Liver (tissue), 8 donors: ENCODE measurements at regions not wholly inside any gene's neighbourhood (a gene's known extent, or its start where the extent isn't known, plus 50 kb on each side); places are given as distances from the start of the nearest gene placed in this dataset.

Experiments used
- DNase-seq: peaks from one replicate; pipeline ENCODE4 v3.0.0-alpha.2; 2017; ENCODE audit warnings: low spot score
- H3K27ac ChIP-seq, 2 donors: one replicate each; pipeline ENCODE4 v1.7.0; 2013; ENCODE audit warnings: inconsistent platforms in 2 of 2, low read length in 2 of 2, control low read depth in 1 of 2, low read depth in 1 of 2, mild to moderate bottlenecking in 1 of 2
- H3K27me3 ChIP-seq, 4 donors: one replicate each; pipeline versions ENCODE4 v1.6.1 to v1.7.0; 2013; ENCODE audit warnings: low read length in 3 of 4, inconsistent platforms in 1 of 4, mild to moderate bottlenecking in 1 of 4, moderate library complexity in 1 of 4; ENCODE audit not compliant: control insufficient read depth in 4 of 4, insufficient read depth in 4 of 4
- H3K36me3 ChIP-seq, 4 donors: one replicate each; pipeline versions ENCODE4 v1.6.1 to v1.7.0; 2013; ENCODE audit warnings: low read length in 3 of 4, mild to moderate bottlenecking in 3 of 4, low read depth in 1 of 4, moderate library complexity in 1 of 4; ENCODE audit not compliant: control insufficient read depth in 4 of 4, insufficient read depth in 3 of 4
- H3K4me1 ChIP-seq, 4 donors: one replicate each; pipeline versions ENCODE4 v1.6.1 to v1.7.0; 2013; ENCODE audit warnings: low read length in 3 of 4, mild to moderate bottlenecking in 3 of 4, moderate library complexity in 1 of 4; ENCODE audit not compliant: control insufficient read depth in 4 of 4, insufficient read depth in 4 of 4
- H3K4me3 ChIP-seq, 3 donors: one replicate each; pipeline versions ENCODE4 v1.6.1 to v1.7.0; 2013; ENCODE audit warnings: low read length in 3 of 3, control low read depth in 1 of 3, low read depth in 1 of 3, mild to moderate bottlenecking in 1 of 3
- H3K9ac ChIP-seq, 2 donors: one replicate each; pipeline ENCODE4 v1.7.0; 2013; ENCODE audit warnings: low read length in 2 of 2, mild to moderate bottlenecking in 2 of 2, moderate library complexity in 2 of 2, control low read depth in 1 of 2, low read depth in 1 of 2
- H3K9me3 ChIP-seq, 4 donors: one replicate each; pipeline versions ENCODE4 v1.6.1 to v1.7.0; 2013; ENCODE audit warnings: low read length in 3 of 4; ENCODE audit not compliant: control insufficient read depth in 4 of 4
- CTCF ChIP-seq: fragments of 150-350 bp; IDR thresholded peaks from 2 replicates; pipeline ENCODE4 v1.5.1; 2017; ENCODE audit warnings: improper control_type of control experiment, low read depth, low read length; ENCODE audit not compliant: missing input control
- EGR1 ChIP-seq, 2 donors: IDR thresholded peaks; 2 replicates each; pipeline ENCODE4 v1.6.1; 2016 to 2018; ENCODE audit warnings: antibody characterized with exemption in 2 of 2, low read depth in 2 of 2
- FOXA1 ChIP-seq: IDR thresholded peaks from 2 replicates; pipeline ENCODE4 v1.6.1; 2016; ENCODE audit warnings: antibody characterized with exemption
- FOXA2 ChIP-seq: IDR thresholded peaks from 2 replicates; pipeline ENCODE4 v1.6.1; 2016; ENCODE audit warnings: antibody characterized with exemption
- GABPA ChIP-seq, 2 donors: IDR thresholded peaks in 1 of 2; conservative IDR thresholded peaks in 1 of 2; 2 replicates each; pipeline ENCODE4 v1.6.1; 2016; ENCODE audit warnings: antibody characterized with exemption in 2 of 2, mild to moderate bottlenecking in 1 of 2, moderate library complexity in 1 of 2
- HNF4A ChIP-seq, 2 donors: conservative IDR thresholded peaks; 2 replicates each; pipeline ENCODE4 v1.6.1; 2016; ENCODE audit warnings: antibody characterized with exemption in 2 of 2, mild to moderate bottlenecking in 2 of 2
- HNF4G ChIP-seq: IDR thresholded peaks from 2 replicates; pipeline ENCODE4 v1.6.1; 2016; ENCODE audit warnings: antibody characterized with exemption
- JUND ChIP-seq, 2 donors: IDR thresholded peaks; 2 replicates each; pipeline ENCODE4 v1.6.1; 2016; ENCODE audit warnings: antibody characterized with exemption in 2 of 2
- MAX ChIP-seq: IDR thresholded peaks from 2 replicates; pipeline ENCODE4 v1.6.1; 2016; ENCODE audit warnings: antibody characterized with exemption
- NR2F2 ChIP-seq: IDR thresholded peaks from 2 replicates; pipeline ENCODE4 v1.6.1; 2016; ENCODE audit warnings: antibody characterized with exemption
- RAD21 ChIP-seq, 2 donors: IDR thresholded peaks; 2 replicates each; pipeline ENCODE4 v1.6.1; 2016; ENCODE audit warnings: antibody characterized with exemption in 2 of 2, mild to moderate bottlenecking in 2 of 2
- RXRA ChIP-seq, 2 donors: IDR thresholded peaks; 2 replicates each; pipeline ENCODE4 v1.6.1; 2017 to 2018; ENCODE audit warnings: antibody characterized with exemption in 2 of 2, mild to moderate bottlenecking in 1 of 2
- SP1 ChIP-seq: IDR thresholded peaks from 2 replicates; pipeline ENCODE4 v1.6.1; 2018; ENCODE audit warnings: antibody characterized with exemption, mild to moderate bottlenecking
- TAF1 ChIP-seq: conservative IDR thresholded peaks from 2 replicates; pipeline ENCODE4 v1.6.1; 2016; ENCODE audit warnings: antibody characterized with exemption, mild to moderate bottlenecking
- YY1 ChIP-seq: IDR thresholded peaks from 2 replicates; pipeline ENCODE4 v1.6.1; 2016; ENCODE audit warnings: antibody characterized with exemption, mild to moderate bottlenecking
- ZBTB33 ChIP-seq: IDR thresholded peaks from 2 replicates; pipeline ENCODE4 v1.6.1; 2016; ENCODE audit warnings: antibody characterized with exemption
- WGBS: extraction: QIAGEN DNeasy Blood & Tissue Kit; methylation state at CpG from one replicate; pipeline ENCODE4 v1.1.7; 2013; 5-methylcytosine and 5-hydroxymethylcytosine counted together
- donor health status: healthy.
- donor health status: healthy.
- donor health status: healthy.
- donor health status: healthy.
- donor health status: healthy.

- no peak for TF ChIP-seq HNF4A (conservative IDR thresholded peaks at IDR 0.05)
Measured at GRCh38 chr20:58042591-58042990, 185.9 kb downstream of the ANKRD60 start (continued).

GRCh38 chr20:58040447-58041290 lies 187.8 kb downstream of the ANKRD60 start:
- 60% methylated on average over 15 of the region's 15 CpGs for WGBS
- H3K27ac ChIP-seq = no peak overlapping the region
- no peaks in the 10 kb centered on the region for H3K4me1 ChIP-seq
- no peak for TF ChIP-seq JUND (IDR thresholded peaks at IDR 0.05)
- no peak for TF ChIP-seq NR2F2
- no peak for TF ChIP-seq SP1
- no peak for TF ChIP-seq EGR1 (IDR thresholded peaks at IDR 0.05; ENCODE audit: low read depth in 2 of 2)
- no peak for TF ChIP-seq FOXA1
- TF ChIP-seq HNF4G = no peak
- TF ChIP-seq FOXA2 = no peak
- TF ChIP-seq TAF1 = no peak
- DNase-seq = peak; percentile 24
- H3K27me3 ChIP-seq = peaks cover 0 to 7% (median 4%) of the 10 kb centered on the region in 4 donors
- no peak overlapping the region for H3K4me3 ChIP-seq
- H3K9me3 ChIP-seq = no peaks in the 10 kb centered on the region
- H3K36me3 ChIP-seq = no peaks in the 10 kb centered on the region
- no peak overlapping the region for H3K9ac ChIP-seq

GRCh38 chr20:58039274-58040092 lies 189.0 kb downstream of the ANKRD60 start:
- no peaks in the 10 kb centered on the region for H3K36me3 ChIP-seq
- no peak overlapping the region for H3K27ac ChIP-seq
- no peak for TF ChIP-seq HNF4A (conservative IDR thresholded peaks at IDR 0.05)
- no peak for TF ChIP-seq FOXA2
- TF ChIP-seq EGR1 (IDR thresholded peaks at IDR 0.05; ENCODE audit: low read depth in 2 of 2) = no peak
- TF ChIP-seq MAX = no peak
- TF ChIP-seq JUND (IDR thresholded peaks at IDR 0.05) = no peak
- TF ChIP-seq TAF1 = no peak
- no peak for TF ChIP-seq RAD21 (IDR thresholded peaks at IDR 0.05)
- TF ChIP-seq YY1 = no peak
- no peak for TF ChIP-seq GABPA (IDR thresholded peaks at IDR 0.05 in 1 of 2, conservative IDR thresholded peaks at IDR 0.05 in 1 of 2)
- no peak for TF ChIP-seq ZBTB33
- no peak for TF ChIP-seq RXRA (IDR thresholded peaks at IDR 0.05)
- no peak for TF ChIP-seq FOXA1
- no peak for TF ChIP-seq CTCF
- DNase-seq = peak; percentile 14
- H3K27me3 ChIP-seq = peaks cover 0 to 10% (median 4%) of the 10 kb centered on the region in 4 donors
- H3K4me1 ChIP-seq = no peaks in the 10 kb centered on the region
- no peaks in the 10 kb centered on the region for H3K9me3 ChIP-seq
- WGBS = 78% methylated on average over 26 of the region's 26 CpGs
- no peak overlapping the region for H3K9ac ChIP-seq
- no peak overlapping the region for H3K4me3 ChIP-seq
